HG03045 (cell line): ENCODE measurements at regions not wholly inside any gene's neighbourhood (a gene's known extent, or its start where the extent isn't known, plus 50 kb on each side); places are given as distances from the start of the nearest gene placed in this dataset.

ENCODE experiments used
- ATAC-seq: cut with Tn5 transposase; IDR thresholded peaks from one replicate; pipeline ENCODE4 v1.9.1; 2021; ENCODE audit warnings: mild to moderate bottlenecking, moderate library complexity; ENCODE audit not compliant: unreplicated experiment

GRCh38 chr3:189500299-189500698 is 130.9 kb upstream of the TP63 start:
- no peak for ATAC-seq

- ATAC-seq = no peak
Measured at GRCh38 chr3:189500798-189501495, 130.2 kb upstream of the TP63 start.

GRCh38 chr3:189502256-189502655 is 128.9 kb upstream of the TP63 start:
- ATAC-seq = no peak

GRCh38 chr3:189502676-189503257 is 128.4 kb upstream of the TP63 start:
- no peak for ATAC-seq

GRCh38 chr3:189507856-189508255 is 123.3 kb upstream of the TP63 start:
- ATAC-seq = peak; percentile 66

- ATAC-seq = no peak
Measured at GRCh38 chr3:189508784-189509501, 122.2 kb upstream of the TP63 start.

GRCh38 chr3:189512039-189512438 is 119.2 kb upstream of the TP63 start:
- peak; percentile 74 for ATAC-seq

GRCh38 chr3:189512821-189513220 is 118.4 kb upstream of the TP63 start:
- no peak for ATAC-seq

GRCh38 chr3:189513281-189514117 is 117.7 kb upstream of the TP63 start:
- ATAC-seq = no peak

GRCh38 chr3:189516039-189516438 is 115.2 kb upstream of the TP63 start:
- ATAC-seq = no peak

GRCh38 chr3:189517981-189518380 is 113.2 kb upstream of the TP63 start:
- no peak for ATAC-seq

- no peak for ATAC-seq
Measured at GRCh38 chr3:189519458-189519857, 111.7 kb upstream of the TP63 start.

GRCh38 chr3:189529468-189529867 is 101.7 kb upstream of the TP63 start:
- ATAC-seq = no peak

- no peak for ATAC-seq
Measured at GRCh38 chr3:189529889-189530471, 101.2 kb upstream of the TP63 start.

- ATAC-seq = no peak
Measured at GRCh38 chr3:189530822-189531221, 100.4 kb upstream of the TP63 start.

- ATAC-seq = no peak
Measured at GRCh38 chr3:189531271-189531670, 99.9 kb upstream of the TP63 start.

GRCh38 chr3:189534531-189534930 is 96.7 kb upstream of the TP63 start:
- no peak for ATAC-seq

GRCh38 chr3:189537135-189537534 is 94.1 kb upstream of the TP63 start:
- no peak for ATAC-seq

GRCh38 chr3:189547448-189547847 is 83.7 kb upstream of the TP63 start:
- no peak for ATAC-seq

- no peak for ATAC-seq
Measured at GRCh38 chr3:189548053-189548452, 83.1 kb upstream of the TP63 start.

GRCh38 chr3:189551007-189551406 is 80.2 kb upstream of the TP63 start:
- ATAC-seq = no peak
